GM23338 (cell line): ENCODE measurements at regions not wholly inside any gene's neighbourhood (a gene's known extent, or its start where the extent isn't known, plus 50 kb on each side); places are given as distances from the start of the nearest gene placed in this dataset.

Source experiments
- ATAC-seq: fragments of 200-7000 bp; cut with Tn5 transposase; 3 replicates; pipeline ENCODE4 v1.9.1; 2020
- DNase-seq: peaks from one replicate; pipeline ENCODE4 v3.0.0-alpha.2; 2015; ENCODE audit warnings: low spot score
- H2AFZ ChIP-seq: fragments of 200-600 bp; sonication (generic); 2 replicates; pipeline ENCODE4 v1.8.0; 2016; ENCODE audit warnings: antibody characterized with exemption, mild to moderate bottlenecking, moderate library complexity
- H3F3A ChIP-seq: fragments of 200-600 bp; sonication (generic); replicated peaks from 2 replicates; pipeline ENCODE4 v1.8.0; 2017; ENCODE audit warnings: antibody characterized with exemption, mixed run types, low read depth
- H3K27ac ChIP-seq: fragments of 200-600 bp; sonication (generic); 2 replicates; pipeline ENCODE4 v1.6.1; 2016; ENCODE audit warnings: low read depth
- H3K27me3 ChIP-seq: fragments of 200-600 bp; sonication (generic); 2 replicates; pipeline ENCODE4 v1.8.0; 2016; ENCODE audit warnings: mild to moderate bottlenecking, mixed run types, moderate library complexity; ENCODE audit not compliant: insufficient read depth
- H3K36me3 ChIP-seq: fragments of 200-600 bp; sonication (generic); 2 replicates; pipeline ENCODE4 v1.8.0; 2016; ENCODE audit warnings: mild to moderate bottlenecking; ENCODE audit not compliant: insufficient read depth
- H3K4me1 ChIP-seq: fragments of 200-600 bp; sonication (generic); 2 replicates; pipeline ENCODE4 v1.8.0; 2016; ENCODE audit warnings: mild to moderate bottlenecking, moderate library complexity; ENCODE audit not compliant: insufficient read depth
- H3K4me2 ChIP-seq: fragments of 200-600 bp; sonication (generic); 2 replicates; pipeline ENCODE4 v1.7.1; 2017; ENCODE audit warnings: mixed run types
- H3K4me3 ChIP-seq: fragments of 200-600 bp; sonication (generic); 2 replicates; pipeline ENCODE4 v1.6.1; 2016; ENCODE audit warnings: mixed run types
- H3K79me2 ChIP-seq: fragments of 200-600 bp; sonication (generic); replicated peaks from 2 replicates; pipeline ENCODE4 v1.8.0; 2017; ENCODE audit warnings: mild to moderate bottlenecking; ENCODE audit not compliant: insufficient read depth
- H3K9me2 ChIP-seq: fragments of 200-600 bp; sonication (generic); 2 replicates; pipeline ENCODE4 v1.8.0; 2017; ENCODE audit not compliant: insufficient read depth
- H4K20me1 ChIP-seq: fragments of 200-600 bp; sonication (generic); replicated peaks from 2 replicates; pipeline ENCODE4 v1.8.0; 2017; ENCODE audit warnings: mild to moderate bottlenecking; ENCODE audit not compliant: insufficient read depth
- H3K27ac Mint-ChIP-seq: 2 replicates; pipeline ENCODE4 v1.8.0; 2020; ENCODE audit warnings: inconsistent platforms, mild to moderate bottlenecking, moderate library complexity, mixed read lengths
- H3K27me3 Mint-ChIP-seq: 3 replicates; pipeline ENCODE4 v1.8.0; 2022; ENCODE audit warnings: low read depth, mild to moderate bottlenecking, moderate library complexity, mixed read lengths, inconsistent platforms; ENCODE audit not compliant: insufficient read depth, poor library complexity
- H3K36me3 Mint-ChIP-seq: 3 replicates; pipeline ENCODE4 v1.8.0; 2021; ENCODE audit warnings: low read depth, mild to moderate bottlenecking, inconsistent platforms, moderate library complexity, mixed read lengths
- H3K4me1 Mint-ChIP-seq: 3 replicates; pipeline ENCODE4 v1.8.0; 2020; ENCODE audit warnings: mild to moderate bottlenecking, inconsistent platforms, mixed read lengths
- H3K4me3 Mint-ChIP-seq: 3 replicates; pipeline ENCODE4 v1.8.0; 2021; ENCODE audit warnings: moderate library complexity, mild to moderate bottlenecking, inconsistent platforms, mixed read lengths
- H3K9me3 Mint-ChIP-seq: 3 replicates; pipeline ENCODE4 v1.8.0; 2020; ENCODE audit warnings: moderate library complexity, mild to moderate bottlenecking, inconsistent platforms, mixed read lengths
- EZH2 ChIP-seq: fragments of 200-600 bp; sonication (generic); IDR thresholded peaks from one replicate; pipeline ENCODE4 v1.8.0; 2017; ENCODE audit warnings: antibody characterized with exemption, mild to moderate bottlenecking, low read depth; ENCODE audit not compliant: unreplicated experiment
- EZH2phosphoT487 ChIP-seq: fragments of 200-600 bp; sonication (generic); IDR thresholded peaks from one replicate; pipeline ENCODE4 v1.8.1; 2018; ENCODE audit warnings: antibody characterized with exemption; ENCODE audit not compliant: unreplicated experiment
- JUNB ChIP-seq: IDR thresholded peaks from one replicate; pipeline ENCODE4 v1.6.1; 2016; ENCODE audit warnings: antibody characterized with exemption; ENCODE audit not compliant: unreplicated experiment
- NANOG ChIP-seq: IDR thresholded peaks from 2 replicates; pipeline ENCODE4 v1.6.1; 2016; ENCODE audit warnings: antibody characterized with exemption, borderline replicate concordance
- POLR2AphosphoS5 ChIP-seq: IDR thresholded peaks from 2 replicates; pipeline ENCODE4 v1.6.1; 2016; ENCODE audit warnings: antibody characterized with exemption, low read depth
- STAT1 ChIP-seq: IDR thresholded peaks from one replicate; pipeline ENCODE4 v1.6.1; 2016; ENCODE audit warnings: antibody characterized with exemption; ENCODE audit not compliant: unreplicated experiment
- ZNF114 ChIP-seq: fragments of 250-450 bp; sonication (Bioruptor Pico); IDR thresholded peaks from 2 replicates; pipeline ENCODE4 v1.5.0; 2020; ENCODE audit warnings: mild to moderate bottlenecking, moderate library complexity
- ZNF331 ChIP-seq: fragments of 250-450 bp; sonication (Bioruptor Pico); IDR thresholded peaks from 2 replicates; pipeline ENCODE4 v1.5.0; 2020; ENCODE audit warnings: low read depth, mild to moderate bottlenecking, moderate library complexity
- TF ChIP-seq, protein P1 (sequence below): IDR thresholded peaks from 2 replicates; pipeline ENCODE4 v1.6.1; 2016; ENCODE audit warnings: antibody characterized with exemption
- TF ChIP-seq, protein P2 (sequence below): IDR thresholded peaks from one replicate; pipeline ENCODE4 v1.6.1; 2018; ENCODE audit warnings: antibody characterized with exemption; ENCODE audit not compliant: unreplicated experiment
- TF ChIP-seq, protein P3 (sequence below), 2 experiments: fragments of 200-600 bp in 1 of 2; sonication (generic) in 1 of 2; conservative IDR thresholded peaks; 2 replicates each; pipeline versions ENCODE4 v1.5.1 to v1.6.1; 2016 to 2017; ENCODE audit warnings: antibody characterized with exemption in 2 of 2, low read depth in 2 of 2, mild to moderate bottlenecking in 2 of 2, moderate library complexity in 1 of 2

DNA sequence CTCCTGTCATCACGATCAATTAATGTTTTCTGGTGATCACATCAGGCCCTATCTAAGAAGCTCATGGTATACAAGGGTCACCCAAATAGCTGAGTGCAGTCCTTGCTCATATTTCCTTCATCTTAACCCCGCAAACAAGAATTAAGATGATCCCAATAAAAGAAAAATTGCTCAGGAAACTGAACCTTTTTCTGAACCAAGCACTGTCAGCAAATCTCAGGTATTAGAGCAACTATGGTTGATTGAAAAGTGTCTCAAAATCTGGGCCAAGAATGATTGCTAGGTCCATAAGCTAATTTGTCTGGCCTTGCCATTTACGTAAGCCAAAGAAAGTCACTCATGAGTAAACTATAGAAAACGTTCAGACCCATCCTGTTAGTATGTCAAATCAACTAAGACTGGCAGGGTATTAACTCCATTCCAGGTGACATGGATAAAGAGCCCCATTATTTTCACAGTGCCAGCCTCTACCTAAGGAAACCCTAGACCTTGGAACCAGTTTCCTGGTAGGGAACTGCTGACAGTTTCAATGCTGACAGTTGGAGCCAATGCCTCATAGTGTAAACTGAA is 209.3 kb downstream of the DEPDC1B start:
- Histone ChIP-seq H3K27me3 (no peaks in the 10 kb centered on the region), H3K27ac (no peak overlapping the region), H3K4me3 (no peak overlapping the region), H3K36me3 (no peaks in the 10 kb centered on the region), H3K9me2 (no peaks in the 10 kb centered on the region), H2AFZ (no peak overlapping the region), H3K4me1 (peaks cover 4% of the 10 kb centered on the region; the same call in 1 of the 2 replicates), H3F3A (no peaks in the 10 kb centered on the region), H3K4me2 (no peak overlapping the region), H4K20me1 (no peaks in the 10 kb centered on the region), H3K79me2 (no peaks in the 10 kb centered on the region)
- H3K36me3 Mint-ChIP-seq, result no peaks in the 10 kb centered on the region
- no peak overlapping the region for H3K27ac Mint-ChIP-seq
- DNase-seq (no peak), ATAC-seq (no peak)
- no peak for TF ChIP-seq POLR2AphosphoS5
- TF ChIP-seq ZNF331, result no peak
- no peak for TF ChIP-seq STAT1
- TF ChIP-seq ZNF114 (CRISPR knock-in tag), result no peak
- TF ChIP-seq EZH2, result no peak
- TF ChIP-seq, protein P1, sequence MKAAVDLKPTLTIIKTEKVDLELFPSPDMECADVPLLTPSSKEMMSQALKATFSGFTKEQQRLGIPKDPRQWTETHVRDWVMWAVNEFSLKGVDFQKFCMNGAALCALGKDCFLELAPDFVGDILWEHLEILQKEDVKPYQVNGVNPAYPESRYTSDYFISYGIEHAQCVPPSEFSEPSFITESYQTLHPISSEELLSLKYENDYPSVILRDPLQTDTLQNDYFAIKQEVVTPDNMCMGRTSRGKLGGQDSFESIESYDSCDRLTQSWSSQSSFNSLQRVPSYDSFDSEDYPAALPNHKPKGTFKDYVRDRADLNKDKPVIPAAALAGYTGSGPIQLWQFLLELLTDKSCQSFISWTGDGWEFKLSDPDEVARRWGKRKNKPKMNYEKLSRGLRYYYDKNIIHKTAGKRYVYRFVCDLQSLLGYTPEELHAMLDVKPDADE, result no peak
- TF ChIP-seq EZH2phosphoT487, result no peak
- TF ChIP-seq, protein P2, sequence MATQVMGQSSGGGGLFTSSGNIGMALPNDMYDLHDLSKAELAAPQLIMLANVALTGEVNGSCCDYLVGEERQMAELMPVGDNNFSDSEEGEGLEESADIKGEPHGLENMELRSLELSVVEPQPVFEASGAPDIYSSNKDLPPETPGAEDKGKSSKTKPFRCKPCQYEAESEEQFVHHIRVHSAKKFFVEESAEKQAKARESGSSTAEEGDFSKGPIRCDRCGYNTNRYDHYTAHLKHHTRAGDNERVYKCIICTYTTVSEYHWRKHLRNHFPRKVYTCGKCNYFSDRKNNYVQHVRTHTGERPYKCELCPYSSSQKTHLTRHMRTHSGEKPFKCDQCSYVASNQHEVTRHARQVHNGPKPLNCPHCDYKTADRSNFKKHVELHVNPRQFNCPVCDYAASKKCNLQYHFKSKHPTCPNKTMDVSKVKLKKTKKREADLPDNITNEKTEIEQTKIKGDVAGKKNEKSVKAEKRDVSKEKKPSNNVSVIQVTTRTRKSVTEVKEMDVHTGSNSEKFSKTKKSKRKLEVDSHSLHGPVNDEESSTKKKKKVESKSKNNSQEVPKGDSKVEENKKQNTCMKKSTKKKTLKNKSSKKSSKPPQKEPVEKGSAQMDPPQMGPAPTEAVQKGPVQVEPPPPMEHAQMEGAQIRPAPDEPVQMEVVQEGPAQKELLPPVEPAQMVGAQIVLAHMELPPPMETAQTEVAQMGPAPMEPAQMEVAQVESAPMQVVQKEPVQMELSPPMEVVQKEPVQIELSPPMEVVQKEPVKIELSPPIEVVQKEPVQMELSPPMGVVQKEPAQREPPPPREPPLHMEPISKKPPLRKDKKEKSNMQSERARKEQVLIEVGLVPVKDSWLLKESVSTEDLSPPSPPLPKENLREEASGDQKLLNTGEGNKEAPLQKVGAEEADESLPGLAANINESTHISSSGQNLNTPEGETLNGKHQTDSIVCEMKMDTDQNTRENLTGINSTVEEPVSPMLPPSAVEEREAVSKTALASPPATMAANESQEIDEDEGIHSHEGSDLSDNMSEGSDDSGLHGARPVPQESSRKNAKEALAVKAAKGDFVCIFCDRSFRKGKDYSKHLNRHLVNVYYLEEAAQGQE, result no peak
- H3K27me3 Mint-ChIP-seq, result no peaks in the 10 kb centered on the region
- H3K4me3 Mint-ChIP-seq, result no peak overlapping the region
- H3K9me3 Mint-ChIP-seq, result no peaks in the 10 kb centered on the region
- peaks cover 12% of the 10 kb centered on the region; the same call in 2 of the 3 replicates for H3K4me1 Mint-ChIP-seq

DNA sequence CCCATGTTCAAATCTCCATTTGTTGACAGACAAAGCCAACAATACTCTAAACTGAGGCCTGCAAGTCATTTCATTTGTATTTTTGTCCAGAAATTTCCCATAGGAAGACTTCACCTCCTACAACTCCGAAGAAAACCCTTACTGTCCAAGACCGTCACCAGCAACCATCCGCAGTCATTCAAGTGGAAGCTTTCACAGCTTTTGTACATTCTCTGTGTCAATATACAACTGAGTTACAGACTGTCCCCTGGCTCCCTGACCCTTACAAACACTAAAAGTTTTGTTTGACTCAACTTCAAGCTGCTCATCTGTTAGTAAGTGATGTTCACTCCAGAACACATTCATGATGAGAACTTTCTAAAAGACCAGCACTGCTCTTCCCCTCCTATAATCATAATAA is 210.1 kb downstream of the DEPDC1B start:
- Mint-ChIP-seq H3K4me1 (peaks cover 12% of the 10 kb centered on the region; the same call in 2 of the 3 replicates), H3K27ac (no peak overlapping the region), H3K27me3 (no peaks in the 10 kb centered on the region), H3K36me3 (no peaks in the 10 kb centered on the region), H3K4me3 (no peak overlapping the region), H3K9me3 (no peaks in the 10 kb centered on the region)
- H4K20me1 ChIP-seq, result no peaks in the 10 kb centered on the region
- no peaks in the 10 kb centered on the region for H3K36me3 ChIP-seq
- H3F3A ChIP-seq, result no peaks in the 10 kb centered on the region
- no peaks in the 10 kb centered on the region for H3K27me3 ChIP-seq
- no peak for ATAC-seq
- no peak overlapping the region for H3K27ac ChIP-seq
- H2AFZ ChIP-seq, result no peak overlapping the region
- no peak overlapping the region for H3K4me2 ChIP-seq
- H3K79me2 ChIP-seq, result no peaks in the 10 kb centered on the region
- DNase-seq, result no peak
- H3K9me2 ChIP-seq, result no peaks in the 10 kb centered on the region
- peaks cover 4% of the 10 kb centered on the region; the same call in 1 of the 2 replicates for H3K4me1 ChIP-seq
- H3K4me3 ChIP-seq, result no peak overlapping the region
- TF ChIP-seq ZNF114 (CRISPR knock-in tag) (no peak), NANOG (no peak), EZH2phosphoT487 (no peak), JUNB (no peak), ZNF331 (no peak), STAT1 (no peak), POLR2AphosphoS5 (no peak)
- TF ChIP-seq, protein P1, result no peak
- TF ChIP-seq, protein P3, sequence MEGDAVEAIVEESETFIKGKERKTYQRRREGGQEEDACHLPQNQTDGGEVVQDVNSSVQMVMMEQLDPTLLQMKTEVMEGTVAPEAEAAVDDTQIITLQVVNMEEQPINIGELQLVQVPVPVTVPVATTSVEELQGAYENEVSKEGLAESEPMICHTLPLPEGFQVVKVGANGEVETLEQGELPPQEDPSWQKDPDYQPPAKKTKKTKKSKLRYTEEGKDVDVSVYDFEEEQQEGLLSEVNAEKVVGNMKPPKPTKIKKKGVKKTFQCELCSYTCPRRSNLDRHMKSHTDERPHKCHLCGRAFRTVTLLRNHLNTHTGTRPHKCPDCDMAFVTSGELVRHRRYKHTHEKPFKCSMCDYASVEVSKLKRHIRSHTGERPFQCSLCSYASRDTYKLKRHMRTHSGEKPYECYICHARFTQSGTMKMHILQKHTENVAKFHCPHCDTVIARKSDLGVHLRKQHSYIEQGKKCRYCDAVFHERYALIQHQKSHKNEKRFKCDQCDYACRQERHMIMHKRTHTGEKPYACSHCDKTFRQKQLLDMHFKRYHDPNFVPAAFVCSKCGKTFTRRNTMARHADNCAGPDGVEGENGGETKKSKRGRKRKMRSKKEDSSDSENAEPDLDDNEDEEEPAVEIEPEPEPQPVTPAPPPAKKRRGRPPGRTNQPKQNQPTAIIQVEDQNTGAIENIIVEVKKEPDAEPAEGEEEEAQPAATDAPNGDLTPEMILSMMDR (conservative IDR thresholded peaks at IDR 0.05; ENCODE audit: low read depth in 2 of 2), result no peak
- TF ChIP-seq, protein P2, result no peak
